ENCODE measurements at regions not wholly inside any gene's neighbourhood (a gene's known extent, or its start where the extent isn't known, plus 50 kb on each side); places are given as distances from the start of the nearest gene placed in this dataset.

DNA sequence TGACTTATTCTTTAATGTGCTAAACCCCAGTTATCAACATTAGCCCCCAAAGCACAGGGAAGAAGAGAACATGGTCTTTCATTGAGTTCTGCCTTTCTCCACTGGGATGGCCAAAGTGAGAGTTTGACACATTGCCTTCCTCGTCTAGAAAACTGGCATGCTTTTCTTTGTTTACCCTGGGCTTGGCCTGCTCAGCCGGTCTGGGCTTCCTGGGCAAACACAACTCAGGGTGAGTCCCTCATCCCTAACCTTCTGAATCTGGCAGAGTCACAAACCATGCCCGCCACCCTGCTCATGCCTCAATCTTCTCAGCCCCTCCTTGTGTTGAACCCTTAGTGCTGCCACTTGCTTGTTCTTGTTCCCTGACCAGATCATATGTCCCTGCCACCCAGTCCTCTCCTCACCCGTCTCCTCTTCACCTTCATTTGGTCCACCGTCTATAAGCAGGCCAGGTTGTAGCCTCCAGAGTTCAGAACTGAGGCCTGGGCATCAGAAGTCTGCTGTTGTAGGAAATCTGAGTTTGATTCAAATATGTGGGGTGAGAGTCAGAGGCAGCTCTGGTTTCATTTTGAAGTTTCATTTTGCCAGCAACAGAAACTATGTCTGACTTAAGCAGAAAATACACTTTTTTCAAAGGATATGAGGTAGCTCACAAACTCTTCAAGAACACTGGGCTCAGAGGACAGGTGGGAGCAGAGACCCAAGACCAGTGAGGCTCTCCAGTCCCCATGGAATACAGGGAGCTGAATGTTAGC, 217.6 kb downstream of the NDUFS4 start:
- no peak overlapping the region for H3K4me3 Mint-ChIP-seq
- no peaks in the 10 kb centered on the region for H3K9me3 Mint-ChIP-seq
- no peak for DNase-seq
- H3K36me3 Mint-ChIP-seq (ENCODE audit: low read depth): no peaks in the 10 kb centered on the region
- H3K4me1 Mint-ChIP-seq: peaks cover 6% of the 10 kb centered on the region
- no peaks in the 10 kb centered on the region for H3K27me3 Mint-ChIP-seq (ENCODE audit: low read depth, poor library complexity)
- H3K27ac Mint-ChIP-seq: peak overlapping the region; percentile 2
- TF ChIP-seq CTCF (IDR thresholded peaks at IDR 0.05): no peak

- DNase-seq: peak; percentile 5
- H3K4me3 Mint-ChIP-seq: no peak overlapping the region
- H3K36me3 Mint-ChIP-seq (ENCODE audit: low read depth): no peaks in the 10 kb centered on the region
- no peaks in the 10 kb centered on the region for H3K27me3 Mint-ChIP-seq (ENCODE audit: low read depth, poor library complexity)
- no peak for TF ChIP-seq CTCF (IDR thresholded peaks at IDR 0.05)
- H3K27ac Mint-ChIP-seq: no peak overlapping the region
- H3K4me1 Mint-ChIP-seq: peaks cover 20% of the 10 kb centered on the region
- no peaks in the 10 kb centered on the region for H3K9me3 Mint-ChIP-seq
Observed at GRCh38 chr5:53779541-53779981, 219.1 kb downstream of the NDUFS4 start.

DNA sequence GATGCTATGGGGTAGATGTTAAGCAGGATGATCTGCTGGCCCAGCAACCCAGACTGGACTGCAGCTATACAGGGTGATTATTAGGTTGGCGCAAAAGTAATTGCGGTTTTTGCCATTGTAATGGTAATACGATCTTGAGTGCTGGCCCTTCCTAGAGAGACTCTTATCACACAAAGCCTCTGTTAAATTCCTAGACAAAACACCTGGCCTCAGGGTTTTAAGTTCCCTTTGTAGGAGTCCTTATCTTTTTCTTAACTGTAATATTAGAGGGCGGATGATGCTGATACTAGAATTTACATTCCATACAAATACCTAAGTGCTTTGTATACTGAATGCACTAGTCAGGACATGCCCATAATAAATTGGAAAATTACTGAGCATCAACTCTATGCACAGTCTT, 222.2 kb downstream of the NDUFS4 start:
- Mint-ChIP-seq H3K4me3 (no peak overlapping the region), H3K4me1 (peaks cover 38% of the 10 kb centered on the region), H3K36me3 (ENCODE audit: low read depth) (no peaks in the 10 kb centered on the region), H3K27ac (peak overlapping the region; percentile 24), H3K27me3 (ENCODE audit: low read depth, poor library complexity) (no peaks in the 10 kb centered on the region), H3K9me3 (peaks cover 4% of the 10 kb centered on the region)
- DNase-seq: no peak
- TF ChIP-seq CTCF (IDR thresholded peaks at IDR 0.05): no peak

- Mint-ChIP-seq H3K4me3 (no peak overlapping the region), H3K36me3 (ENCODE audit: low read depth) (peaks cover 7% of the 10 kb centered on the region), H3K27me3 (ENCODE audit: low read depth, poor library complexity) (no peaks in the 10 kb centered on the region), H3K27ac (no peak overlapping the region), H3K4me1 (peaks cover 38% of the 10 kb centered on the region), H3K9me3 (peaks cover 12% of the 10 kb centered on the region)
- TF ChIP-seq CTCF (IDR thresholded peaks at IDR 0.05): no peak
- peak; percentile 10 for DNase-seq
Observed at GRCh38 chr5:53783624-53784228, 223.3 kb downstream of the NDUFS4 start.

GRCh38 chr5:53784596-53784995, 224.2 kb downstream of the NDUFS4 start:
- no peak for TF ChIP-seq CTCF (IDR thresholded peaks at IDR 0.05)
- H3K27me3 Mint-ChIP-seq (ENCODE audit: low read depth, poor library complexity): no peaks in the 10 kb centered on the region
- H3K9me3 Mint-ChIP-seq: peaks cover 12% of the 10 kb centered on the region

DNA sequence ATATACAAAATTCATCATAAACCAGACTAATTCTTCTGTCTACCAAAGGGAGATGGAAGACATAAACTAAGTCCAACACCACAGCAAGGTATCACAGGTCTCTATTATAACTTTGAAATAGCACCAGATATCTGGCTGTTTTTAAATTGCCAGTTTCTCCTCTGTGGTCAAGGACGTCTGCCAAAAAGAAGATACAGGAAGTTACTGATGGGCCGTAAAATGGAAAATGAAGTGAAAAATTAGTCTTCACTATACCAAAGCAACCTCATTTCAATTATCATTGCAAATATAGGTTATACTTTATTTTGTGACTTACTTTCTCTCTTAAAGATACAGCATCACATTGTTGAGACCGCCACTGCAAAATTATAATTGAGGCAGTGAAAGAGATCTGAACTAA, 225.5 kb downstream of the NDUFS4 start:
- peaks cover 32% of the 10 kb centered on the region for H3K4me1 Mint-ChIP-seq
- H3K4me3 Mint-ChIP-seq: no peak overlapping the region
- H3K9me3 Mint-ChIP-seq: peaks cover 12% of the 10 kb centered on the region
- peaks cover 7% of the 10 kb centered on the region for H3K36me3 Mint-ChIP-seq (ENCODE audit: low read depth)
- H3K27me3 Mint-ChIP-seq (ENCODE audit: low read depth, poor library complexity): no peaks in the 10 kb centered on the region
- no peak overlapping the region for H3K27ac Mint-ChIP-seq
- no peak for DNase-seq
- TF ChIP-seq CTCF (IDR thresholded peaks at IDR 0.05): no peak

More at GRCh38 chr5:53784596-53784995, 224.2 kb downstream of the NDUFS4 start:
- Mint-ChIP-seq H3K27ac (no peak overlapping the region), H3K4me3 (no peak overlapping the region), H3K36me3 (ENCODE audit: low read depth) (peaks cover 7% of the 10 kb centered on the region), H3K4me1 (peaks cover 34% of the 10 kb centered on the region)
- no peak for DNase-seq
